Neuronal stem cell (in vitro differentiated cells): ENCODE measurements at regions not wholly inside any gene's neighbourhood (a gene's known extent, or its start where the extent isn't known, plus 50 kb on each side); places are given as distances from the start of the nearest gene placed in this dataset.

Experiments
- DNase-seq: peaks from one replicate; pipeline ENCODE4 v3.0.0-alpha.2; 2013; ENCODE audit warnings: low spot score
- H2AFZ ChIP-seq: one replicate; pipeline ENCODE4 v1.6.1; 2013; ENCODE audit warnings: mild to moderate bottlenecking, low read length, inconsistent platforms
- H2AK5ac ChIP-seq: 2 replicates; pipeline ENCODE4 v1.6.1; 2013; ENCODE audit warnings: low read depth, mild to moderate bottlenecking, inconsistent platforms, low read length, moderate library complexity, mixed read lengths
- H2BK120ac ChIP-seq: 2 replicates; pipeline ENCODE4 v1.6.1; 2013; ENCODE audit warnings: low read depth, mild to moderate bottlenecking, inconsistent platforms, low read length, moderate library complexity, mixed read lengths
- H2BK12ac ChIP-seq: one replicate; pipeline ENCODE4 v1.6.1; 2013; ENCODE audit warnings: low read length, inconsistent platforms
- H2BK15ac ChIP-seq: 2 replicates; pipeline ENCODE4 v1.6.1; 2013; ENCODE audit warnings: mild to moderate bottlenecking, low read length, inconsistent platforms, mixed read lengths
- H2BK5ac ChIP-seq: one replicate; pipeline ENCODE4 v1.6.1; 2013; ENCODE audit warnings: inconsistent platforms, mild to moderate bottlenecking, low read length, moderate library complexity
- H3K14ac ChIP-seq: one replicate; pipeline ENCODE4 v1.6.1; 2013; ENCODE audit warnings: low read length, inconsistent platforms
- H3K18ac ChIP-seq: 2 replicates; pipeline ENCODE4 v1.6.1; 2013; ENCODE audit warnings: low read length, inconsistent platforms
- H3K23ac ChIP-seq: 2 replicates; pipeline ENCODE4 v1.6.1; 2013; ENCODE audit warnings: low read depth, mild to moderate bottlenecking, mixed read lengths, low read length, inconsistent platforms; ENCODE audit not compliant: poor library complexity
- H3K27ac ChIP-seq: replicated peaks from 3 replicates; pipeline ENCODE4 v1.5.1; 2013; ENCODE audit warnings: low read length, inconsistent platforms
- H3K27me3 ChIP-seq, 3 experiments: 2 replicates each; pipeline ENCODE4 v1.6.1; 2013; ENCODE audit warnings: low read length in 3 of 3, mild to moderate bottlenecking in 2 of 3, inconsistent platforms in 1 of 3, low read depth in 1 of 3, mixed read lengths in 1 of 3, moderate library complexity in 1 of 3; ENCODE audit not compliant: control insufficient read depth in 3 of 3, insufficient read depth in 3 of 3
- H3K36me3 ChIP-seq, 2 donors: replicated peaks in 1 of 2; 2 replicates each; pipeline ENCODE4 v1.6.1; 2013; ENCODE audit warnings: low read length in 2 of 2; ENCODE audit not compliant: control insufficient read depth in 2 of 2, insufficient read depth in 2 of 2
- H3K4ac ChIP-seq: 2 replicates; pipeline ENCODE4 v1.6.1; 2013; ENCODE audit warnings: inconsistent platforms, mild to moderate bottlenecking, low read length, moderate library complexity
- H3K4me1 ChIP-seq, 2 donors: 1 replicate in 1 of 2; 2 replicates in 1 of 2; pipeline ENCODE4 v1.6.1; 2013; ENCODE audit warnings: low read length in 2 of 2, low read depth in 1 of 2; ENCODE audit not compliant: control insufficient read depth in 2 of 2, insufficient read depth in 1 of 2
- H3K4me2 ChIP-seq: one replicate; pipeline ENCODE4 v1.6.1; 2013; ENCODE audit warnings: mild to moderate bottlenecking, low read length, inconsistent platforms; ENCODE audit not compliant: insufficient read depth, poor library complexity, severe bottlenecking
- H3K4me3 ChIP-seq, 2 donors: 2 replicates each; pipeline ENCODE4 v1.5.1; 2013; ENCODE audit warnings: low read length in 2 of 2, mild to moderate bottlenecking in 2 of 2, inconsistent platforms in 1 of 2, moderate library complexity in 1 of 2
- H3K79me1 ChIP-seq: one replicate; pipeline ENCODE4 v1.6.1; 2013; ENCODE audit warnings: low read depth, mild to moderate bottlenecking, inconsistent platforms, low read length, moderate library complexity
- H3K9ac ChIP-seq: one replicate; pipeline ENCODE4 v1.6.1; 2013; ENCODE audit warnings: mild to moderate bottlenecking, low read depth, low read length, inconsistent platforms; ENCODE audit not compliant: poor library complexity
- H3K9me3 ChIP-seq, 2 donors: replicated peaks in 1 of 2; 2 replicates each; pipeline versions ENCODE3 to v1.6.1; 2013; ENCODE audit warnings: low read length in 2 of 2, mild to moderate bottlenecking in 2 of 2, inconsistent platforms in 1 of 2, low read depth in 1 of 2, mixed read lengths in 1 of 2, moderate library complexity in 1 of 2; ENCODE audit not compliant: control insufficient read depth in 2 of 2, insufficient read depth in 1 of 2
- H4K8ac ChIP-seq: one replicate; pipeline ENCODE4 v1.6.1; 2013; ENCODE audit warnings: low read depth, mild to moderate bottlenecking, inconsistent platforms, low read length, moderate library complexity
- H4K91ac ChIP-seq: one replicate; pipeline ENCODE4 v1.6.1; 2013; ENCODE audit warnings: low read length, low read depth, mild to moderate bottlenecking, inconsistent platforms; ENCODE audit not compliant: poor library complexity
- WGBS, 2 donors: extraction: QIAGEN DNeasy Blood & Tissue Kit; methylation state at CpG; one replicate each; pipeline ENCODE4 v1.1.7; 2013; ENCODE audit warnings: missing lambda C conversion rate in 2 of 2, mixed read lengths in 1 of 2; ENCODE audit not compliant: insufficient read length in 2 of 2, insufficient replicate concordance in 1 of 2; ENCODE audit errors: extremely low coverage in 2 of 2; 5-methylcytosine and 5-hydroxymethylcytosine counted together

GRCh38 chr1:193707271-193708021, 521.0 kb upstream of the B3GALT2 start:
- H2BK12ac ChIP-seq, result no peak overlapping the region
- H3K4me1 ChIP-seq, result peaks cover 0 to 5% of the 10 kb centered on the region in 2 donors
- H3K4ac ChIP-seq, result no peak overlapping the region
- no peaks in the 10 kb centered on the region for H3K36me3 ChIP-seq
- H3K4me2 ChIP-seq, result no peak overlapping the region
- H2AK5ac ChIP-seq, result no peak overlapping the region
- H3K23ac ChIP-seq, result no peak overlapping the region
- H3K18ac ChIP-seq, result no peak overlapping the region
- no peak overlapping the region for H3K9ac ChIP-seq
- peaks cover 0 to 2% (median 0%) of the 10 kb centered on the region in 3 experiments for H3K27me3 ChIP-seq
- H2BK5ac ChIP-seq, result no peak overlapping the region
- H2BK120ac ChIP-seq, result no peak overlapping the region
- H3K9me3 ChIP-seq, result peaks cover 0 to 4% of the 10 kb centered on the region in 2 donors
- no peak overlapping the region for H2AFZ ChIP-seq
- H3K14ac ChIP-seq, result no peak overlapping the region
- no peak overlapping the region for H4K8ac ChIP-seq
- no peak for DNase-seq
- H4K91ac ChIP-seq, result no peak overlapping the region
- no peak overlapping the region for H3K27ac ChIP-seq
- WGBS, 2 donors, result no CpG with 5 or more reads among the region's 2 CpGs
- H3K4me3 ChIP-seq, result no peak overlapping the region
- no peaks in the 10 kb centered on the region for H3K79me1 ChIP-seq
- H2BK15ac ChIP-seq, result no peak overlapping the region

GRCh38 chr1:193706766-193707165, 520.4 kb upstream of the B3GALT2 start:
- H2AFZ ChIP-seq, result no peak overlapping the region
- no peak overlapping the region for H4K91ac ChIP-seq
- no peak overlapping the region for H3K9ac ChIP-seq
- H3K9me3 ChIP-seq, result peaks cover 0 to 4% of the 10 kb centered on the region in 2 donors
- H3K4me1 ChIP-seq, result peaks cover 2 to 11% of the 10 kb centered on the region in 2 donors
- H3K36me3 ChIP-seq, result no peaks in the 10 kb centered on the region
- no peak overlapping the region for H3K4ac ChIP-seq
- no peak overlapping the region for H3K27ac ChIP-seq
- no peak overlapping the region for H4K8ac ChIP-seq
- no peak overlapping the region for H2BK15ac ChIP-seq
- no peak overlapping the region for H2AK5ac ChIP-seq
- no peak overlapping the region for H3K4me3 ChIP-seq
- H3K4me2 ChIP-seq, result no peak overlapping the region
- no peak overlapping the region for H2BK120ac ChIP-seq
- no peak for DNase-seq
- peaks cover 0 to 2% (median 0%) of the 10 kb centered on the region in 3 experiments for H3K27me3 ChIP-seq
- H3K18ac ChIP-seq, result no peak overlapping the region
- no peak overlapping the region for H2BK5ac ChIP-seq
- H2BK12ac ChIP-seq, result no peak overlapping the region
- H3K14ac ChIP-seq, result no peak overlapping the region
- no peaks in the 10 kb centered on the region for H3K79me1 ChIP-seq
- no peak overlapping the region for H3K23ac ChIP-seq

- DNase-seq, result no peak
- WGBS, 2 donors, result no CpG with 5 or more reads among the region's 5 CpGs
Observed at GRCh38 chr1:193705554-193705981, 519.2 kb upstream of the B3GALT2 start.

GRCh38 chr1:193703655-193704054, 517.2 kb upstream of the B3GALT2 start:
- H2AK5ac ChIP-seq, result no peak overlapping the region
- H3K9ac ChIP-seq, result no peak overlapping the region
- H3K4ac ChIP-seq, result no peak overlapping the region
- DNase-seq, result no peak
- no peak overlapping the region for H2BK5ac ChIP-seq
- H2BK15ac ChIP-seq, result no peak overlapping the region
- H4K91ac ChIP-seq, result no peak overlapping the region
- H3K79me1 ChIP-seq, result no peaks in the 10 kb centered on the region
- H3K27ac ChIP-seq, result no peak overlapping the region
- H3K9me3 ChIP-seq, result peaks cover 0 to 4% of the 10 kb centered on the region in 2 donors
- no CpG with 5 or more reads among the region's 1 CpG for WGBS, 2 donors
- peaks cover 0 to 2% (median 0%) of the 10 kb centered on the region in 3 experiments for H3K27me3 ChIP-seq
- H3K4me3 ChIP-seq, result no peak overlapping the region
- H3K4me2 ChIP-seq, result no peak overlapping the region
- H3K14ac ChIP-seq, result no peak overlapping the region
- H2BK12ac ChIP-seq, result no peak overlapping the region
- H3K4me1 ChIP-seq, result peaks cover 2 to 24% of the 10 kb centered on the region in 2 donors
- H2AFZ ChIP-seq, result no peak overlapping the region
- no peak overlapping the region for H2BK120ac ChIP-seq
- no peak overlapping the region for H4K8ac ChIP-seq
- H3K18ac ChIP-seq, result no peak overlapping the region
- H3K23ac ChIP-seq, result no peak overlapping the region
- no peaks in the 10 kb centered on the region for H3K36me3 ChIP-seq

More at GRCh38 chr1:193705554-193705981, 519.2 kb upstream of the B3GALT2 start:
- Histone ChIP-seq H3K79me1 (no peaks in the 10 kb centered on the region), H3K36me3 (no peaks in the 10 kb centered on the region), H3K9ac (no peak overlapping the region), H2BK15ac (no peak overlapping the region), H3K14ac (no peak overlapping the region), H2AFZ (no peak overlapping the region), H3K27me3 (peaks cover 0 to 2% (median 0%) of the 10 kb centered on the region in 3 experiments), H2BK120ac (no peak overlapping the region), H3K4me1 (peaks cover 2 to 22% of the 10 kb centered on the region in 2 donors), H3K4me3 (no peak overlapping the region), H2BK12ac (no peak overlapping the region), H2BK5ac (no peak overlapping the region), H4K8ac (no peak overlapping the region), H3K9me3 (peaks cover 0 to 4% of the 10 kb centered on the region in 2 donors), H3K23ac (no peak overlapping the region), H3K4ac (no peak overlapping the region), H2AK5ac (no peak overlapping the region), H3K4me2 (no peak overlapping the region), H4K91ac (no peak overlapping the region), H3K18ac (no peak overlapping the region), H3K27ac (no peak overlapping the region)
